ENCODE measurements at regions not wholly inside any gene's neighbourhood (a gene's known extent, or its start where the extent isn't known, plus 50 kb on each side); places are given as distances from the start of the nearest gene placed in this dataset.

- TF ChIP-seq CTCF (conservative IDR thresholded peaks at IDR 0.05 in 1 of 2, IDR thresholded peaks at IDR 0.05 in 1 of 2; ENCODE audit: low read depth in 1 of 2, low read length in 2 of 2) (no peak), EZH2 (IDR thresholded peaks at IDR 0.05; ENCODE audit: low read length, missing control alignments) (no peak)
Observed at GRCh38 chr6:87755708-87756671, 54.0 kb upstream of the AKIRIN2 start.
